ENCODE measurements at regions not wholly inside any gene's neighbourhood (a gene's known extent, or its start where the extent isn't known, plus 50 kb on each side); places are given as distances from the start of the nearest gene placed in this dataset.

DNA sequence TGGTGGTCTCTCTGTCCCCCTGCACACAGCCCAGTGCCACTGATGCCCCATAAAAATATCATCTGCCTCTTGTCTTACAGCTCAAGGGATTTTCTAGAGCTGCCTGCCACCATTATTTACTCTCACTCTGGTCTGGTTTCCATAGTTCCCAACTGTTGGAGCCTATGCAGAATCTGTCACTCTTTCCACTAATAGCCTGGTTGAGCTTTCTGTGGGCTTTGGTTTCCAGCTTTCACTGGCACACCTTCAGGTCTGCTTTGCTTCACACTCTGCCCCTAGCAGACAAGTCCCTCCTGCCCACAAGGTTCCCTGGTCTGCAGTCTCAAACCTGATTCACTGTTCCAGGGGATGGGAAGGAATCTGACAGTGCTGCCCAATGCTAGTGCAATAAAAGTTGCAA is 103.0 kb upstream of the FTMT start:
- H3K27me3 ChIP-seq (ENCODE audit: control insufficient read depth, insufficient read depth, low read length), result no peaks in the 10 kb centered on the region
- no peak overlapping the region for H3K9ac ChIP-seq (ENCODE audit: low read depth, low read length)

DNA sequence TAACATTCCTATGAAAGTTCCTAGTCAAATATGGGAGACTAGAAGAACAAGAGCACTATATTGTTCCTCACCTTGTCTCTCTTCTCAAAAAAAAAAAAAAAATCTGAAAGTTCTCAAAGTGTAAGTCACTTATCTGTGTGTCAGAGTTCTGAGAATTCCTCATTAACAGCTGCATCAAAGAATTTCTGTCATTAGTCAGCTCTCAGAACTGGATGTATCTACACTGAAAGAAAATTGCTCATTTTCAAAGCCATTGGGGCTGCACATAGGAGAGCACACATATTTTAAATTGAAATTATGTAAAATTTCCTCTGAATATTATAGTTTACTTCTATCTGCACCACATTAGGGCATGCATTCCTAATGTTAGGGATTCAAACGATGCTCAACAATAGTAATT is 99.5 kb upstream of the FTMT start:
- no peak overlapping the region for H3K9ac ChIP-seq (ENCODE audit: low read depth, low read length)
- no peak overlapping the region for H3K4me2 ChIP-seq (ENCODE audit: low read length)
- no peaks in the 10 kb centered on the region for H3K9me3 ChIP-seq (replicated peaks; ENCODE audit: low read length)
- no peaks in the 10 kb centered on the region for H3K27me3 ChIP-seq (ENCODE audit: control insufficient read depth, insufficient read depth, low read length)
- H3K36me3 ChIP-seq (ENCODE audit: insufficient read depth, low read length), result no peaks in the 10 kb centered on the region
- no peak overlapping the region for H3K4me3 ChIP-seq (ENCODE audit: low read length)
- H3K4me1 ChIP-seq (ENCODE audit: control insufficient read depth, insufficient read depth, low read length), result no peaks in the 10 kb centered on the region

More for the DNA sequence above, 103.0 kb upstream of the FTMT start:
- H3K36me3 ChIP-seq (ENCODE audit: insufficient read depth, low read length), result no peaks in the 10 kb centered on the region
- no peaks in the 10 kb centered on the region for H3K4me1 ChIP-seq (ENCODE audit: control insufficient read depth, insufficient read depth, low read length)
- H3K4me2 ChIP-seq (ENCODE audit: low read length), result no peak overlapping the region
- no peaks in the 10 kb centered on the region for H3K9me3 ChIP-seq (replicated peaks; ENCODE audit: low read length)
- H3K4me3 ChIP-seq (ENCODE audit: low read length), result no peak overlapping the region

- H3K36me3 ChIP-seq (ENCODE audit: insufficient read depth, low read length), result no peaks in the 10 kb centered on the region
- H3K9ac ChIP-seq (ENCODE audit: low read depth, low read length), result no peak overlapping the region
- no peaks in the 10 kb centered on the region for H3K4me1 ChIP-seq (ENCODE audit: control insufficient read depth, insufficient read depth, low read length)
- H3K9me3 ChIP-seq (replicated peaks; ENCODE audit: low read length), result no peaks in the 10 kb centered on the region
- H3K4me3 ChIP-seq (ENCODE audit: low read length), result no peak overlapping the region
- no peak overlapping the region for H3K4me2 ChIP-seq (ENCODE audit: low read length)
- H3K27me3 ChIP-seq (ENCODE audit: control insufficient read depth, insufficient read depth, low read length), result no peaks in the 10 kb centered on the region
Observed at GRCh38 chr5:121755266-121755665, 96.4 kb upstream of the FTMT start.

- H3K4me3 ChIP-seq (ENCODE audit: low read length), result no peak overlapping the region
- H3K4me2 ChIP-seq (ENCODE audit: low read length), result no peak overlapping the region
- H3K27me3 ChIP-seq (ENCODE audit: control insufficient read depth, insufficient read depth, low read length), result no peaks in the 10 kb centered on the region
- H3K9me3 ChIP-seq (replicated peaks; ENCODE audit: low read length), result no peaks in the 10 kb centered on the region
- H3K4me1 ChIP-seq (ENCODE audit: control insufficient read depth, insufficient read depth, low read length), result no peaks in the 10 kb centered on the region
- H3K9ac ChIP-seq (ENCODE audit: low read depth, low read length), result no peak overlapping the region
- no peaks in the 10 kb centered on the region for H3K36me3 ChIP-seq (ENCODE audit: insufficient read depth, low read length)
Observed at GRCh38 chr5:121757753-121758152, 93.9 kb upstream of the FTMT start.

DNA sequence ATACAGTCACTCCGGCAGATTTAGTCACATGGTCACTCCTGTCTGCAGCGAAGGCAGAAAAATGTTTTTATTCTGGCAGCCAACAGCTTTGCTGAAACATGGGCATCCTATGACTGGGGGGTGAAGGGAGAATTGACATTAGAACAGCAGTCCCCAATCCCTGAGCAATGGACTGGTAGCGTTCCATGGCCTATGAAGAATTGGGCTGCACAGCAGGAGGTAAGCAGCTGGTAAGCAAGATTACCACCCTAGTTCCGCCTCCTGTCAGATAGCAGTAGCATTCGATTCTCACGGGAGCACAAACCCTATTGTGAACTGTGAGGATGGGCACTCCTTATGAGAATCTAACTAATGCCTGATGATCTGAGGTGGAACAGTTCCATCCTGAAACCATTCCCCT is 93.1 kb upstream of the FTMT start:
- no peaks in the 10 kb centered on the region for H3K4me1 ChIP-seq (ENCODE audit: control insufficient read depth, insufficient read depth, low read length)
- no peaks in the 10 kb centered on the region for H3K36me3 ChIP-seq (ENCODE audit: insufficient read depth, low read length)

DNA sequence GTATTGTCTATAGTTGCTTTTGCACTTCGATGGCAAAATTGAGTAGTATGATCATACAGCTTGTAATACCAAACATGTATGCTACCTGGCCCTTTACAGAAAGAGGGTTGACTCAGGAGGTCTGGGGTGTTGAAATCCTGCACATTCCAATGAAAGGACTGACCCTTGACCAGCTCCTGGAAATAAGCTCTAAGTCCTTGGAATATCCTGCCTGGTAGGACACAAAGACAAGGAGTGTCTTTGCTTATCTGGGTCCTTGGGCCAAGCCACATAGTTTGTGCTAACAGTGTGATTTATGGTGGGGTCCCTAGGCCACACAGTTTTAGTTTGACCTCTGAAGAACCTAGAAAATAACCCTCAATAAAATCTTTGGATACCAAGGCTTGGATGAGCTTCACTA is 89.3 kb upstream of the FTMT start:
- Histone ChIP-seq H3K36me3 (ENCODE audit: insufficient read depth, low read length) (no peaks in the 10 kb centered on the region), H3K4me1 (ENCODE audit: control insufficient read depth, insufficient read depth, low read length) (no peaks in the 10 kb centered on the region), H3K9ac (ENCODE audit: low read depth, low read length) (no peak overlapping the region), H3K9me3 (replicated peaks; ENCODE audit: low read length) (no peaks in the 10 kb centered on the region), H3K27me3 (ENCODE audit: control insufficient read depth, insufficient read depth, low read length) (no peaks in the 10 kb centered on the region), H3K4me2 (ENCODE audit: low read length) (no peak overlapping the region), H3K4me3 (ENCODE audit: low read length) (no peak overlapping the region)

More for the DNA sequence above, 93.1 kb upstream of the FTMT start:
- no peaks in the 10 kb centered on the region for H3K9me3 ChIP-seq (replicated peaks; ENCODE audit: low read length)
- H3K27me3 ChIP-seq (ENCODE audit: control insufficient read depth, insufficient read depth, low read length), result no peaks in the 10 kb centered on the region
- no peak overlapping the region for H3K4me3 ChIP-seq (ENCODE audit: low read length)
- no peak overlapping the region for H3K9ac ChIP-seq (ENCODE audit: low read depth, low read length)
- H3K4me2 ChIP-seq (ENCODE audit: low read length), result no peak overlapping the region

GRCh38 chr5:121763665-121764064 is 88.0 kb upstream of the FTMT start:
- Histone ChIP-seq H3K36me3 (ENCODE audit: insufficient read depth, low read length) (no peaks in the 10 kb centered on the region), H3K9me3 (replicated peaks; ENCODE audit: low read length) (no peaks in the 10 kb centered on the region), H3K4me1 (ENCODE audit: control insufficient read depth, insufficient read depth, low read length) (no peaks in the 10 kb centered on the region), H3K4me3 (ENCODE audit: low read length) (no peak overlapping the region), H3K9ac (ENCODE audit: low read depth, low read length) (no peak overlapping the region), H3K4me2 (ENCODE audit: low read length) (no peak overlapping the region), H3K27me3 (ENCODE audit: control insufficient read depth, insufficient read depth, low read length) (no peaks in the 10 kb centered on the region)

GRCh38 chr5:121780406-121780805 is 71.3 kb upstream of the FTMT start:
- Histone ChIP-seq H3K4me3 (ENCODE audit: low read length) (no peak overlapping the region), H3K36me3 (ENCODE audit: insufficient read depth, low read length) (no peaks in the 10 kb centered on the region), H3K27me3 (ENCODE audit: control insufficient read depth, insufficient read depth, low read length) (peaks cover 4% of the 10 kb centered on the region), H3K4me1 (ENCODE audit: control insufficient read depth, insufficient read depth, low read length) (no peaks in the 10 kb centered on the region), H3K9me3 (replicated peaks; ENCODE audit: low read length) (no peaks in the 10 kb centered on the region), H3K4me2 (ENCODE audit: low read length) (no peak overlapping the region), H3K9ac (ENCODE audit: low read depth, low read length) (no peak overlapping the region)

DNA sequence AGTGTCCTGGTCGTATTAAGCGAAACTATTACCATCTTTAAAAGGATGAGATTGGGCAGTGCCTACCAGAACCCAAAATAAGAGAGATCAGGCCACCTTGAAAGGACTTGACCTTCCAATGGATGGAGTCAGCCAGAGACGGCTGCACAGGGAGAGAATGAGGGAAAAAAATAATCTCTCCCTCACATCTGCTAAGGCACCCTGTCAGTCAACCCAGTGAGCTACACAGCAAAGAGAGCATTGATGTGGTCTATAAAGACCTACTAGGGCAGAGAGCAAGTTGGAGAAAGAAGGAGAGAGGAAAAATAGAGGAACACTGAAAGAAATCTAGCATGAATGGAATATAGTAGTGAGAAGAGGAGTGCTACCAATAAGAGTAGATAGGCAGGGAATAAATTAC is 68.0 kb upstream of the FTMT start:
- no peak overlapping the region for H3K9ac ChIP-seq (ENCODE audit: low read depth, low read length)
- no peaks in the 10 kb centered on the region for H3K9me3 ChIP-seq (replicated peaks; ENCODE audit: low read length)
- H3K36me3 ChIP-seq (ENCODE audit: insufficient read depth, low read length), result no peaks in the 10 kb centered on the region
- no peak overlapping the region for H3K4me2 ChIP-seq (ENCODE audit: low read length)
- H3K4me3 ChIP-seq (ENCODE audit: low read length), result no peak overlapping the region
- peaks cover 4% of the 10 kb centered on the region for H3K27me3 ChIP-seq (ENCODE audit: control insufficient read depth, insufficient read depth, low read length)
- no peaks in the 10 kb centered on the region for H3K4me1 ChIP-seq (ENCODE audit: control insufficient read depth, insufficient read depth, low read length)

- no peaks in the 10 kb centered on the region for H3K27me3 ChIP-seq (ENCODE audit: control insufficient read depth, insufficient read depth, low read length)
- no peaks in the 10 kb centered on the region for H3K36me3 ChIP-seq (ENCODE audit: insufficient read depth, low read length)
- H3K9ac ChIP-seq (ENCODE audit: low read depth, low read length), result no peak overlapping the region
- no peaks in the 10 kb centered on the region for H3K9me3 ChIP-seq (replicated peaks; ENCODE audit: low read length)
- no peaks in the 10 kb centered on the region for H3K4me1 ChIP-seq (ENCODE audit: control insufficient read depth, insufficient read depth, low read length)
- H3K4me2 ChIP-seq (ENCODE audit: low read length), result no peak overlapping the region
- H3K4me3 ChIP-seq (ENCODE audit: low read length), result no peak overlapping the region
Observed at GRCh38 chr5:121793791-121794190, 57.9 kb upstream of the FTMT start.

DNA sequence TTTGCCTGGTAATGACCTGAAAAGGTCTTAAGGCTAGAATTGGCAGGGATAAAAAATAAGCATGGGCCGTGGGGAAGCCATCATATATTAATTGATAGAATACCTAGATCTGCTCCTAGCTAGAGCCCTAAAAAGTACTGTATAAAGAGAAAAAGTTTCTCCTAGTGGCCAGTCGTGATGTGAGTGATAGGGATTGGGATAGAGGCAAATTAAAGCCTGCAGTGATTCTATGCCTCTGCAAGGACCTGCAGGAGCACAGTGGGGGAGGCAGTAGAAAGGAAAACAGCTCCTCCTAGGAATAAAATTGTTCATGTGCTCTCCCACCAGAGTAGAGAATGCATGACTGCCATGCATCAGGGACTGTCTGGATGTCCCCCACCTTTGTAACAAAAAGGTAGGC is 56.2 kb upstream of the FTMT start:
- H3K9ac ChIP-seq (ENCODE audit: low read depth, low read length), result no peak overlapping the region
- H3K4me3 ChIP-seq (ENCODE audit: low read length), result no peak overlapping the region
- no peaks in the 10 kb centered on the region for H3K4me1 ChIP-seq (ENCODE audit: control insufficient read depth, insufficient read depth, low read length)
- H3K27me3 ChIP-seq (ENCODE audit: control insufficient read depth, insufficient read depth, low read length), result no peaks in the 10 kb centered on the region
- no peaks in the 10 kb centered on the region for H3K9me3 ChIP-seq (replicated peaks; ENCODE audit: low read length)
- H3K4me2 ChIP-seq (ENCODE audit: low read length), result no peak overlapping the region
- H3K36me3 ChIP-seq (ENCODE audit: insufficient read depth, low read length), result no peaks in the 10 kb centered on the region

DNA sequence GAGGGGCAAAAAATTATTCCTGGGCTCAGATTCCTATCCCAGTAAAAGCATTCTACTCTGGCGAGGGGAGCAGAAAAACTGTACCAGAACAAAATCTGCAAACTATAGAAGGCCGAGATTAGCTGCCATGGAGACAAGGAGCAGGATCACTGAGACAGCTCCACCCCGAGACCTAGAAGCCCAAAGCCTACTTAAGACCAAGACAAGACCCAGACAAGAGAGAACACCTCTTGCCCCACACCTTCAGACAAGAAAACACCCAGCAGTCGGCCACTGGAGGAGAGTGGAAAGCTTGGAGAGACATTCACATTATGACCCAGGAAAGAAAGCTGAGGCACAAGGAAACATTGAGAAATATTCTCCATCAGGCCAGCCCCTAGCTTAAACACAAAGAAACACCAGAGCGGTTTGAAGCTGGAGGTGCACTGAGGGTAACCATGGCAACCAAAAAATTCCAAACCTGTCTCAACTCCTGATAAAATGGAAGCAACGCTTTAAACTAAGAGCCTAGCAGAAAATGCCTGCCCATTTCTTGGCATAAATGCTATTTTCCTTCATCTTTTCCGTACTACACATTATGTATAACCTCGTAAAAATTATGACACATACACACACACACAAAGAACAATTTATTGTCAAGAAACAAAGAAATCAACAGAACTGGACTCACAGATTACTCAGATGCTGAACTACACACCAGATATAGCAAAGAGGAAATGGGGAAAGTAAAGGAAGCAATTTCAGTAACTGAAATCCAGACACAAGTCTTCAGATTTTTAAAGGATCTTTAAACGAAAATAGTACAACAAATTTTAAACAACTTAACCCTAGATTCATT is 53.8 kb upstream of the FTMT start:
- Histone ChIP-seq H3K4me3 (ENCODE audit: low read length) (no peak overlapping the region), H3K9ac (ENCODE audit: low read depth, low read length) (no peak overlapping the region), H3K4me1 (ENCODE audit: control insufficient read depth, insufficient read depth, low read length) (no peaks in the 10 kb centered on the region), H3K27me3 (ENCODE audit: control insufficient read depth, insufficient read depth, low read length) (no peaks in the 10 kb centered on the region), H3K36me3 (ENCODE audit: insufficient read depth, low read length) (no peaks in the 10 kb centered on the region), H3K9me3 (replicated peaks; ENCODE audit: low read length) (no peaks in the 10 kb centered on the region), H3K4me2 (ENCODE audit: low read length) (no peak overlapping the region)
